ENCODE measurements at regions not wholly inside any gene's neighbourhood (a gene's known extent, or its start where the extent isn't known, plus 50 kb on each side); places are given as distances from the start of the nearest gene placed in this dataset.

DNA sequence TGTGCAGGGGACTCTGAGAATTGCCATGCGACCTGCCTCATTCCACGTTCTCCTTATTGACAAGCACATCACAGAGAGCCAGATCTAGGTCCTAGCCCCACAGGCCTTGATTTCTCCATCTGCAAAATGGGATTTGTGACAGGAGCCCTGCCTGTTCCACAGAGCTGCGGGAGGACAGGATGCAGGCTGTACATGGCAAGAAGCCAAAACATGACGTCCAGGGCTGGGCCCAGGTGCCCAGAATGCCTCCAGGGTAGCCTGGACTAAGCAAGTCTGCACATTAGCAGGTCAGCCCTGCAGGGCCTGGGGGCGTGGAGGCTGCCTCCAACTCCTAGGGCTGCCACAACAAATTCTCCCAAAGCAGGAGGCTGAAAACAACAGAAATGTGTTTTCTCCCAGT lies 235.7 kb upstream of the SDK2 start:
- TF ChIP-seq, protein P1, sequence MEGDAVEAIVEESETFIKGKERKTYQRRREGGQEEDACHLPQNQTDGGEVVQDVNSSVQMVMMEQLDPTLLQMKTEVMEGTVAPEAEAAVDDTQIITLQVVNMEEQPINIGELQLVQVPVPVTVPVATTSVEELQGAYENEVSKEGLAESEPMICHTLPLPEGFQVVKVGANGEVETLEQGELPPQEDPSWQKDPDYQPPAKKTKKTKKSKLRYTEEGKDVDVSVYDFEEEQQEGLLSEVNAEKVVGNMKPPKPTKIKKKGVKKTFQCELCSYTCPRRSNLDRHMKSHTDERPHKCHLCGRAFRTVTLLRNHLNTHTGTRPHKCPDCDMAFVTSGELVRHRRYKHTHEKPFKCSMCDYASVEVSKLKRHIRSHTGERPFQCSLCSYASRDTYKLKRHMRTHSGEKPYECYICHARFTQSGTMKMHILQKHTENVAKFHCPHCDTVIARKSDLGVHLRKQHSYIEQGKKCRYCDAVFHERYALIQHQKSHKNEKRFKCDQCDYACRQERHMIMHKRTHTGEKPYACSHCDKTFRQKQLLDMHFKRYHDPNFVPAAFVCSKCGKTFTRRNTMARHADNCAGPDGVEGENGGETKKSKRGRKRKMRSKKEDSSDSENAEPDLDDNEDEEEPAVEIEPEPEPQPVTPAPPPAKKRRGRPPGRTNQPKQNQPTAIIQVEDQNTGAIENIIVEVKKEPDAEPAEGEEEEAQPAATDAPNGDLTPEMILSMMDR (IDR thresholded peaks at IDR 0.05; ENCODE audit: extremely low read depth, insufficient read depth, missing control alignments) = no peak
- in situ Hi-C loops (cut with MboI; ENCODE audit: low pct_unique_long_range_greater_than_20kb, low sequenced_read_pairs, unreplicated experiment) = no loop called here
- DNase-seq (ENCODE audit: low spot score) = no peak

DNA sequence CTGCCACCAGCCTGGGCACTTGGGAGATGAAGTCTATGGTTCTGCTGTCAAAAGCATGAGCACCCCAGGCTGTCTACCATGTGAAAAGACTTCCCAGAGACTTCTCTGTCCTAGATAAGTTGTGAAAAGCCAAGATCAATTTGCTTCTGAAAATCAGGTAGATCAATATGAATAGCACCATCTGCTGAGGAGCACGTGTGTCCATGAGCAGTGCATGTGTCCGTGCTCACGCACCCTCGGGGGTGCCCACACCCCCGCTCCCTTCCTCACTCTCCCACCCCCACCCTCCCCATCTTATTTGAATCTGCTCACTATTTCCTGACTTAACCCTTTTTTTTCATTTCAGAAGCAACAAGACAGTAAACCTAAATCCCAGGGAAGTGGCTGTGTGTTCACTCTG lies 238.3 kb upstream of the SDK2 start:
- TF ChIP-seq, protein P1 (IDR thresholded peaks at IDR 0.05; ENCODE audit: extremely low read depth, insufficient read depth, missing control alignments) = no peak
- DNase-seq (ENCODE audit: low spot score) = no peak
- in situ Hi-C loops (cut with MboI; ENCODE audit: low pct_unique_long_range_greater_than_20kb, low sequenced_read_pairs, unreplicated experiment) = no loop called here

DNA sequence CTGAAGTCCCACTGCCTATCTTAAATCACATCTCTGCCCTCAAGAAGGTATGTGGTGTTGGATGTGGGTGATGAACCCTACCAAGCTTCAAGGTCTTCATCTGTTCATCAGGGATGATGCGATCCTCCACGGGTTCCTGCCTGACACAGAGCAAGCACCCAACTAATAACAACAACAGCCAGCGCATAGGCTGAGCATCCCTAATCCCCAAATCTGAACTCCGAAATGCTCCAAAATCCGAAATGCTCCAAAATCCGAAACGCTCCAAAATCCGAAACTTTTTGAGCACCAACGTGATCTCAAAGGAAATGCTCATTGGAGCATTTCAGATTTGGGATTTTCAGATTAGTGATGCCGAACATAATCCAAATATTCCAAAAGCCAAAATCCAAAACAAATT lies 238.9 kb upstream of the SDK2 start:
- TF ChIP-seq, protein P1 (IDR thresholded peaks at IDR 0.05; ENCODE audit: extremely low read depth, insufficient read depth, missing control alignments) = no peak
- in situ Hi-C loops (cut with MboI; ENCODE audit: low pct_unique_long_range_greater_than_20kb, low sequenced_read_pairs, unreplicated experiment) = no loop called here
- DNase-seq (ENCODE audit: low spot score) = no peak

DNA sequence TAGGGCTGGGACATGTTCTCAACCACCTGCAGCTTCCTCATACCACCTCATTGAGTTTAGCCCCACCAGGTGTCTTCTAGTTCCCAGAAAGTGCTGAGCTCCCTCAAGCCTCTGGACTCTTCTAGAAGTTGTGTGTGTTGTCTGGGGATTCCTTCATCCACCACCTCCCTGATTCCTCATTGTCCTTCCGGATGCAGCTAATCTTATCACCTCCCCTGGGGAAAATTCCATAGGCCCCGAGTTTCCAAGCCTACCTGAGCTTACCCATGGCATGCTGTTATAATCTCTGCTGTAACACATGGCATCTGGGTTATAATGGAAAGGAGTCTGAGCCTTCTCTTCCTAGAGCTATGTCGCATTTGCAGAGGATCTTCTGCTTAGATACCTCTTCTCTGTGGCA lies 243.5 kb upstream of the SDK2 start:
- DNase-seq (ENCODE audit: low spot score) = no peak
- in situ Hi-C loops (cut with MboI; ENCODE audit: low pct_unique_long_range_greater_than_20kb, low sequenced_read_pairs, unreplicated experiment) = no loop called here
- TF ChIP-seq, protein P1 (IDR thresholded peaks at IDR 0.05; ENCODE audit: extremely low read depth, insufficient read depth, missing control alignments) = no peak

DNA sequence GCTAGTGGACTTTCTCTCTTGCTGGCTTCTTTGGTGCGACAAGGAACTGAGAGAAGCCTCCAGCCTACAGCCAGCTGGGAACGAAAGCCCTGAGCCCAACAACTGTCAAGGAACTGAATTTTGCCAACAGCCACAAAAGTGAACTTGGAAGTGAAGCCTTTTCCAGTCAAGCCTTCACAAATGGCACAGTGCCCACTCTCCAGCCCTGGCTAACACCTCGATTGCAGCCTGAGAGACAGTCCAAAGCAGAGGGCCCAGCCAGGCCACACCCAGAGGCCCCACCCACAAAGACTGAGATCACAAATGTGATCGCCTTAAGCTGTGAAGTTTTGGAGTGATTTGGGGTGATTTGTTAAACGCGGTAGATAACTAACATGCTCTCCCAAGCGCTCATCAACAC lies 244.6 kb upstream of the SDK2 start:
- DNase-seq (ENCODE audit: low spot score) = no peak
- TF ChIP-seq, protein P1 (IDR thresholded peaks at IDR 0.05; ENCODE audit: extremely low read depth, insufficient read depth, missing control alignments) = no peak
- in situ Hi-C loops (cut with MboI; ENCODE audit: low pct_unique_long_range_greater_than_20kb, low sequenced_read_pairs, unreplicated experiment) = no loop called here

DNA sequence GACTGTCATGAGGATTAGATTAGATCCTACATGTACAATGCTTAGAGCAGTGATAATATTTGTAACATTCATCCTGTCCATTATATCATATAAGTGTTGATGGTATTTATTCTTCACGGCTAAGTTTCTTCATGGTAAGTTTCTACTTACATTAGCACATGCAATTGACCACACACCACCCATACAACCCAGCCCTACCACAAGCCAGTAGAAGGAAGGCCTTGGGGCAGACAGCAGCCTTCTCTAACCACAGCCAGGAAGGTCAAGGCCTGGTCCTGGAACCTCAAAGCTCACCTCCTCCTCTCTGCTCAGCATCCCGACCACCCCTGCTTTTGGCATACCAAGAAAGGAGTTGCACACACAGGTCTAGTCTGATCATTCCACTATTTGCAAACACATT lies 245.2 kb upstream of the SDK2 start:
- in situ Hi-C loops (cut with MboI; ENCODE audit: low pct_unique_long_range_greater_than_20kb, low sequenced_read_pairs, unreplicated experiment) = no loop called here
- TF ChIP-seq, protein P1 (IDR thresholded peaks at IDR 0.05; ENCODE audit: extremely low read depth, insufficient read depth, missing control alignments) = no peak
- no peak for DNase-seq (ENCODE audit: low spot score)

DNA sequence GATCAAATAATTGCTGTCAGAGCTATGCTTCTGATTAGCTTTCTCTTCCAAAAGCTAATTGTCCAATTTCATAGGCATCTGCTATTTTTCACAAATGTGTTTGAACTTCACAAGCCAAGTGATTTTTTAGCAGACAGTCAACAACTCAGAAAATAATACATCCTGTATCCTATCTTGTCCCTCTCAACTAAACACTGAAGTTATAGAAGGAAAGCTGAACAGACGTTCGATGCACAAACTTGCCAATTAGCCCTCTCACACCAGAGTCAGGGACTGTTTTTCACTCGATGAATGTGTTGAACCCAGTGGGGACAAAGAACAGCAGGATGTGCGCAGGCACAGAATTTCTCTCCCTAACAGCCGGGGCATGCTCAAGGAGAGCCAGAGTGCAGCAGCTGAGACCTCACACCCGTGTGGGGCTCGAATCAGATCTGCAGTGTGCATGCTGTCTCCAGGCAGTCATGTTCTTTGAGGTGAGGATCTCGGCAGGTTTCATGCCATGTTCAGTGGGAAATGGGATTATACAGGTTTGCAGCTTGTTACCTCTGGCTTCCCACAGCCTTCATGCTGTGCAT lies 246.7 kb upstream of the SDK2 start:
- in situ Hi-C loops (cut with MboI; ENCODE audit: low pct_unique_long_range_greater_than_20kb, low sequenced_read_pairs, unreplicated experiment) = no loop called here
- TF ChIP-seq, protein P1 (IDR thresholded peaks at IDR 0.05; ENCODE audit: extremely low read depth, insufficient read depth, missing control alignments) = no peak
- DNase-seq (ENCODE audit: low spot score) = no peak

Measured in GM13977 (cell line).